Gastroesophageal sphincter (tissue), 2 donors: ENCODE measurements at regions not wholly inside any gene's neighbourhood (a gene's known extent, or its start where the extent isn't known, plus 50 kb on each side); places are given as distances from the start of the nearest gene placed in this dataset.

Source experiments
- EP300 ChIP-seq: sonication (generic); formaldehyde crosslinking; IDR thresholded peaks from one replicate; pipeline ENCODE4 v1.6.1; 2017; ENCODE audit warnings: antibody characterized with exemption, mild to moderate bottlenecking
- POLR2A ChIP-seq, 2 donors: fragments of 450-650 bp; IDR thresholded peaks; one replicate each; pipeline ENCODE4 v1.6.1; 2017; ENCODE audit warnings: antibody characterized with exemption in 2 of 2, mild to moderate bottlenecking in 2 of 2, moderate library complexity in 1 of 2

GRCh38 chr2:81483254-81483653 is 1178.7 kb upstream of the LRRTM1 start:
- TF ChIP-seq POLR2A (IDR thresholded peaks at IDR 0.05) (no peak), EP300 (no peak)
